MM.1S (cell line): ENCODE measurements at regions not wholly inside any gene's neighbourhood (a gene's known extent, or its start where the extent isn't known, plus 50 kb on each side); places are given as distances from the start of the nearest gene placed in this dataset.

Experiments
- DNase-seq: peaks from one replicate; pipeline ENCODE4 v3.0.0-alpha.2; 2015
- H2AFZ ChIP-seq: fragments of 300-600 bp; sonication (generic); 2 replicates; pipeline ENCODE4 v1.6.0; 2016; ENCODE audit warnings: antibody characterized with exemption, low read length
- H3F3A ChIP-seq: fragments of 300-600 bp; sonication (generic); 2 replicates; pipeline ENCODE4 v1.6.1; 2016; ENCODE audit warnings: mild to moderate bottlenecking, antibody characterized with exemption, low read length, moderate library complexity, mixed read lengths; ENCODE audit not compliant: insufficient read depth
- H3K27ac ChIP-seq: fragments of 300-600 bp; sonication (generic); 2 replicates; pipeline ENCODE4 v1.5.1; 2016; ENCODE audit warnings: mild to moderate bottlenecking, low read length
- H3K27me3 ChIP-seq: fragments of 300-600 bp; sonication (generic); replicated peaks from 2 replicates; pipeline ENCODE4 v1.6.0; 2016; ENCODE audit warnings: low read length; ENCODE audit not compliant: insufficient read depth
- H3K36me3 ChIP-seq: fragments of 300-600 bp; sonication (generic); replicated peaks from 2 replicates; pipeline ENCODE4 v1.6.1; 2016; ENCODE audit warnings: mild to moderate bottlenecking, low read length, mixed read lengths; ENCODE audit not compliant: insufficient read depth
- H3K4me1 ChIP-seq: fragments of 300-600 bp; sonication (generic); 2 replicates; pipeline ENCODE4 v1.6.1; 2016; ENCODE audit warnings: low read length, mixed read lengths
- H3K4me2 ChIP-seq: fragments of 300-600 bp; sonication (generic); 2 replicates; pipeline ENCODE4 v1.6.0; 2016; ENCODE audit warnings: low read depth, low read length
- H3K4me3 ChIP-seq: fragments of 300-600 bp; sonication (generic); 2 replicates; pipeline ENCODE4 v1.5.1; 2016; ENCODE audit warnings: low read length, mixed read lengths
- H3K79me2 ChIP-seq: fragments of 300-600 bp; sonication (generic); 2 replicates; pipeline ENCODE4 v1.6.1; 2016; ENCODE audit warnings: mixed run types, low read length, mixed read lengths
- H3K9ac ChIP-seq: fragments of 300-600 bp; sonication (generic); 2 replicates; pipeline ENCODE4 v1.6.1; 2016; ENCODE audit warnings: low read length, mixed read lengths
- H3K9me2 ChIP-seq: fragments of 300-600 bp; sonication (generic); replicated peaks from 2 replicates; pipeline ENCODE4 v1.6.1; 2016; ENCODE audit warnings: mild to moderate bottlenecking, low read length, mixed read lengths; ENCODE audit not compliant: insufficient read depth
- H3K9me3 ChIP-seq: fragments of 300-600 bp; sonication (generic); replicated peaks from 2 replicates; pipeline ENCODE4 v1.6.1; 2016; ENCODE audit warnings: mild to moderate bottlenecking, low read length, mixed read lengths; ENCODE audit not compliant: insufficient read depth
- H4K20me1 ChIP-seq: fragments of 300-600 bp; sonication (generic); 2 replicates; pipeline ENCODE4 v1.6.1; 2016; ENCODE audit warnings: mild to moderate bottlenecking, low read length, moderate library complexity, mixed read lengths; ENCODE audit not compliant: insufficient read depth
- CTCF ChIP-seq: fragments of 300-600 bp; sonication (generic); IDR thresholded peaks from 2 replicates; pipeline ENCODE4 v1.5.1; 2016; ENCODE audit warnings: antibody characterized with exemption, low read length, mixed read lengths
- EZH2 ChIP-seq: fragments of 300-600 bp; sonication (generic); optimal IDR thresholded peaks from 2 replicates; pipeline ENCODE3; 2017; ENCODE audit warnings: low read depth, mild to moderate bottlenecking, antibody characterized with exemption, low read length, mixed read lengths
- EZH2phosphoT487 ChIP-seq: fragments of 300-600 bp; sonication (generic); IDR thresholded peaks from 2 replicates; pipeline ENCODE4 v1.6.1; 2018; ENCODE audit warnings: antibody characterized with exemption, low read length

- H3K9me3 ChIP-seq, result no peaks in the 10 kb centered on the region
- no peaks in the 10 kb centered on the region for H4K20me1 ChIP-seq
- H3K27me3 ChIP-seq, result no peaks in the 10 kb centered on the region
- no peak overlapping the region for H3K4me2 ChIP-seq
- H3K4me3 ChIP-seq, result no peak overlapping the region
- no peak overlapping the region for H2AFZ ChIP-seq
- H3K79me2 ChIP-seq, result no peaks in the 10 kb centered on the region
- H3K9me2 ChIP-seq, result no peaks in the 10 kb centered on the region
- no peaks in the 10 kb centered on the region for H3K4me1 ChIP-seq
- no peak overlapping the region for H3K27ac ChIP-seq
- no peaks in the 10 kb centered on the region for H3K36me3 ChIP-seq
- DNase-seq, result no peak
- no peak overlapping the region for H3K9ac ChIP-seq
- TF ChIP-seq EZH2, result no peak
- no peak for TF ChIP-seq CTCF
- TF ChIP-seq EZH2phosphoT487, result no peak
- no peaks in the 10 kb centered on the region for H3F3A ChIP-seq
Measured at GRCh38 chr11:135035282-135035681, 623.2 kb upstream of the B3GAT1 start.

GRCh38 chr11:135033540-135033939, 621.5 kb upstream of the B3GAT1 start:
- TF ChIP-seq EZH2 (no peak), CTCF (no peak), EZH2phosphoT487 (no peak)

GRCh38 chr11:135031205-135031989, 619.4 kb upstream of the B3GAT1 start:
- H3K79me2 ChIP-seq, result no peaks in the 10 kb centered on the region
- no peak for TF ChIP-seq EZH2
- TF ChIP-seq EZH2phosphoT487, result no peak
- TF ChIP-seq CTCF, result no peak

More at GRCh38 chr11:135033540-135033939, 621.5 kb upstream of the B3GAT1 start:
- no peaks in the 10 kb centered on the region for H3K27me3 ChIP-seq
- no peaks in the 10 kb centered on the region for H4K20me1 ChIP-seq
- no peaks in the 10 kb centered on the region for H3F3A ChIP-seq
- no peaks in the 10 kb centered on the region for H3K9me2 ChIP-seq
- no peaks in the 10 kb centered on the region for H3K36me3 ChIP-seq
- H3K79me2 ChIP-seq, result no peaks in the 10 kb centered on the region
- no peaks in the 10 kb centered on the region for H3K9me3 ChIP-seq
- no peaks in the 10 kb centered on the region for H3K4me1 ChIP-seq
- no peak overlapping the region for H3K4me2 ChIP-seq
- no peak overlapping the region for H3K27ac ChIP-seq
- H3K9ac ChIP-seq, result no peak overlapping the region
- no peak overlapping the region for H3K4me3 ChIP-seq
- H2AFZ ChIP-seq, result no peak overlapping the region
- DNase-seq, result no peak

More at GRCh38 chr11:135031205-135031989, 619.4 kb upstream of the B3GAT1 start:
- H4K20me1 ChIP-seq, result no peaks in the 10 kb centered on the region
- H3K4me1 ChIP-seq, result no peaks in the 10 kb centered on the region
- no peaks in the 10 kb centered on the region for H3K36me3 ChIP-seq
- no peaks in the 10 kb centered on the region for H3K9me2 ChIP-seq
- DNase-seq, result no peak
- H2AFZ ChIP-seq, result no peak overlapping the region
- no peak overlapping the region for H3K9ac ChIP-seq
- no peak overlapping the region for H3K4me3 ChIP-seq
- H3K27me3 ChIP-seq, result no peaks in the 10 kb centered on the region
- H3K9me3 ChIP-seq, result no peaks in the 10 kb centered on the region
- H3K4me2 ChIP-seq, result no peak overlapping the region
- no peak overlapping the region for H3K27ac ChIP-seq
- no peaks in the 10 kb centered on the region for H3F3A ChIP-seq
